IMR-90 (cell line): ENCODE measurements at regions not wholly inside any gene's neighbourhood (a gene's known extent, or its start where the extent isn't known, plus 50 kb on each side); places are given as distances from the start of the nearest gene placed in this dataset.

Experiments
- ATAC-seq: fragments of 200-7000 bp; cut with Tn5 transposase; 2 replicates; pipeline ENCODE4 v1.9.1; 2020; ENCODE audit warnings: low read depth, mild to moderate bottlenecking, moderate library complexity
- BruUV-seq: library from RNA; stranded (reverse); fragments of 400-500 nt; replicated peaks from 2 replicates; lab custom pipeline; 2021; lab: Mats Ljungman, UMichigan
- CTCF ChIA-PET: fragments of 300-600 bp; formaldehyde crosslinking; extraction: SDS; loops from one replicate; lab custom pipeline; 2021; ENCODE audit warnings: antibody characterized with exemption; lab: Yijun Ruan, JAX
- POLR2A ChIA-PET: fragments of 300-600 bp; sonication (Branson Sonifier 250); formaldehyde crosslinking; loops from one replicate; lab custom pipeline; 2022; ENCODE audit warnings: antibody characterized with exemption; ENCODE audit not compliant: unreplicated experiment; lab: Charles Lee
- DNase-seq: peaks from one replicate; pipeline ENCODE4 v3.0.0; 2013
- H2AFZ ChIP-seq: replicated peaks from 2 replicates; pipeline ENCODE3; 2013; ENCODE audit warnings: low read length, mild to moderate bottlenecking; ENCODE audit not compliant: poor library complexity
- H2AK5ac ChIP-seq: 2 replicates; pipeline ENCODE4 v1.6.1; 2013; ENCODE audit warnings: low read depth, low read length, inconsistent platforms
- H2AK9ac ChIP-seq: replicated peaks from 2 replicates; pipeline ENCODE3; 2013; ENCODE audit warnings: mild to moderate bottlenecking, low read depth, low read length, moderate library complexity; ENCODE audit not compliant: poor library complexity
- H2BK120ac ChIP-seq: 2 replicates; pipeline ENCODE4 v1.6.1; 2013; ENCODE audit warnings: low read depth, low read length, inconsistent platforms
- H2BK15ac ChIP-seq: 3 replicates; pipeline ENCODE4 v1.6.1; 2013; ENCODE audit warnings: low read depth, low read length, inconsistent platforms
- H2BK20ac ChIP-seq: 2 replicates; pipeline ENCODE4 v1.6.1; 2013; ENCODE audit warnings: low read depth, mild to moderate bottlenecking, inconsistent platforms, low read length, moderate library complexity
- H2BK5ac ChIP-seq: 2 replicates; pipeline ENCODE4 v1.6.1; 2013; ENCODE audit warnings: mild to moderate bottlenecking, low read depth, low read length, inconsistent platforms; ENCODE audit not compliant: poor library complexity, severe bottlenecking
- H3K14ac ChIP-seq: replicated peaks from 2 replicates; pipeline ENCODE4 v1.6.1; 2013; ENCODE audit warnings: low read depth, low read length, inconsistent platforms
- H3K18ac ChIP-seq: 2 replicates; pipeline ENCODE4 v1.6.1; 2013; ENCODE audit warnings: low read depth, low read length, control low read depth
- H3K23ac ChIP-seq: 2 replicates; pipeline ENCODE4 v1.6.1; 2013; ENCODE audit warnings: low read depth, low read length, inconsistent platforms
- H3K27ac ChIP-seq: 2 replicates; pipeline ENCODE4 v1.5.1; 2013; ENCODE audit warnings: mild to moderate bottlenecking, control low read depth, low read length; ENCODE audit not compliant: insufficient read depth
- H3K27me3 ChIP-seq: 2 replicates; pipeline ENCODE4 v1.6.1; 2013; ENCODE audit warnings: low read length; ENCODE audit not compliant: control insufficient read depth, insufficient read depth
- H3K36me3 ChIP-seq: 2 replicates; pipeline ENCODE4 v1.6.1; 2013; ENCODE audit warnings: low read length, mixed read lengths; ENCODE audit not compliant: control insufficient read depth, insufficient read depth
- H3K4ac ChIP-seq: 2 replicates; pipeline ENCODE4 v1.6.1; 2013; ENCODE audit warnings: low read depth, low read length, inconsistent platforms
- H3K4me1 ChIP-seq: 2 replicates; pipeline ENCODE4 v1.6.1; 2013; ENCODE audit warnings: low read length, mixed read lengths; ENCODE audit not compliant: control insufficient read depth, insufficient read depth
- H3K4me2 ChIP-seq: 2 replicates; pipeline ENCODE4 v1.6.1; 2013; ENCODE audit warnings: low read depth, mild to moderate bottlenecking, control low read depth, low read length, moderate library complexity
- H3K4me3 ChIP-seq: 2 replicates; pipeline ENCODE4 v1.5.1; 2013; ENCODE audit warnings: low read depth, mild to moderate bottlenecking, control low read depth, low read length, moderate library complexity; ENCODE audit not compliant: insufficient read depth
- H3K56ac ChIP-seq: 2 replicates; pipeline ENCODE4 v1.6.1; 2013; ENCODE audit warnings: low read length, inconsistent platforms; ENCODE audit not compliant: insufficient read depth; ENCODE audit errors: extremely low read depth
- H3K79me1 ChIP-seq, 2 experiments: 2 replicates each; pipeline ENCODE4 v1.6.1; 2013; ENCODE audit warnings: low read length in 2 of 2, inconsistent platforms in 1 of 2, low read depth in 1 of 2
- H3K9ac ChIP-seq: 2 replicates; pipeline ENCODE4 v1.6.1; 2013; ENCODE audit warnings: low read depth, low read length, control low read depth
- H3K9me1 ChIP-seq: 2 replicates; pipeline ENCODE4 v1.6.1; 2013; ENCODE audit warnings: low read length, inconsistent platforms; ENCODE audit not compliant: insufficient read depth
- H3K9me3 ChIP-seq: 2 replicates; pipeline ENCODE4 v1.6.1; 2013; ENCODE audit warnings: low read length; ENCODE audit not compliant: control insufficient read depth, insufficient read depth
- H4K20me1 ChIP-seq: 2 replicates; pipeline ENCODE4 v1.6.1; 2013; ENCODE audit warnings: low read length, inconsistent platforms; ENCODE audit not compliant: insufficient read depth
- H4K5ac ChIP-seq: 2 replicates; pipeline ENCODE4 v1.6.1; 2013; ENCODE audit warnings: mild to moderate bottlenecking, low read depth, low read length, control low read depth
- H4K8ac ChIP-seq, 2 experiments: 2 replicates each; pipeline ENCODE4 v1.6.1; 2013; ENCODE audit warnings: low read depth in 2 of 2, low read length in 2 of 2, control low read depth in 1 of 2, inconsistent platforms in 1 of 2
- H4K91ac ChIP-seq: 2 replicates; pipeline ENCODE4 v1.6.1; 2013; ENCODE audit warnings: low read depth, low read length, inconsistent platforms; ENCODE audit not compliant: insufficient read depth
- BHLHE40 ChIP-seq: fragments of 150-350 bp; IDR thresholded peaks from 2 replicates; pipeline ENCODE4 v1.6.1; 2016; ENCODE audit warnings: mild to moderate bottlenecking, low read depth, low read length
- CEBPB ChIP-seq: IDR thresholded peaks from 2 replicates; pipeline ENCODE4 v1.6.1; 2012; ENCODE audit warnings: low read depth, low read length, improper control_type of control experiment
- CHD1 ChIP-seq: IDR thresholded peaks from 2 replicates; pipeline ENCODE4 v1.6.1; 2012; ENCODE audit warnings: low read depth, low read length, improper control_type of control experiment
- CTCF ChIP-seq: conservative IDR thresholded peaks from 2 replicates; pipeline ENCODE4 v1.5.1; 2012; ENCODE audit warnings: mild to moderate bottlenecking, low read depth, low read length, improper control_type of control experiment
- ELK1 ChIP-seq: fragments of 150-350 bp; IDR thresholded peaks from 2 replicates; pipeline ENCODE4 v1.6.1; 2016; ENCODE audit warnings: low read depth, mild to moderate bottlenecking, low read length, moderate library complexity, borderline replicate concordance
- FOS ChIP-seq: fragments of 150-350 bp; IDR thresholded peaks from 2 replicates; pipeline ENCODE4 v1.6.1; 2016; ENCODE audit warnings: low read depth, low read length
- MAFK ChIP-seq: IDR thresholded peaks from 2 replicates; pipeline ENCODE4 v1.6.1; 2012; ENCODE audit warnings: low read depth, low read length, improper control_type of control experiment
- MAZ ChIP-seq: IDR thresholded peaks from 2 replicates; pipeline ENCODE4 v1.6.1; 2012; ENCODE audit warnings: low read depth, mild to moderate bottlenecking, low read length, improper control_type of control experiment, moderate library complexity, borderline replicate concordance
- MXI1 ChIP-seq: IDR thresholded peaks from 2 replicates; pipeline ENCODE4 v1.6.1; 2012; ENCODE audit warnings: low read depth, mild to moderate bottlenecking, low read length, moderate library complexity, borderline replicate concordance
- NFE2L2 ChIP-seq: fragments of 150-350 bp; IDR thresholded peaks from 2 replicates; pipeline ENCODE4 v1.6.1; 2016; ENCODE audit warnings: low read depth, mild to moderate bottlenecking, low read length
- POLR2A ChIP-seq: IDR thresholded peaks from 2 replicates; pipeline ENCODE4 v1.6.1; 2012; ENCODE audit warnings: mild to moderate bottlenecking, low read depth, low read length
- RAD21 ChIP-seq: IDR thresholded peaks from 2 replicates; pipeline ENCODE4 v1.6.1; 2012; ENCODE audit warnings: low read length, improper control_type of control experiment
- RCOR1 ChIP-seq: IDR thresholded peaks from 2 replicates; pipeline ENCODE4 v1.6.1; 2012; ENCODE audit warnings: mild to moderate bottlenecking, low read length, improper control_type of control experiment; ENCODE audit not compliant: insufficient replicate concordance
- RFX5 ChIP-seq: IDR thresholded peaks from 2 replicates; pipeline ENCODE4 v1.8.0; 2012; ENCODE audit warnings: low read depth, mild to moderate bottlenecking, low read length, moderate library complexity
- SMC3 ChIP-seq: fragments of 150-350 bp; IDR thresholded peaks from 2 replicates; pipeline ENCODE4 v1.6.1; 2016; ENCODE audit warnings: low read depth, mild to moderate bottlenecking, antibody characterized with exemption, low read length, moderate library complexity
- USF2 ChIP-seq: fragments of 150-350 bp; IDR thresholded peaks from 2 replicates; pipeline ENCODE4 v1.6.1; 2017; ENCODE audit warnings: mild to moderate bottlenecking, antibody characterized with exemption, low read length, low read depth
- WGBS, 2 experiments: methylation state at CpG; one replicate each; pipeline versions ENCODE4 v1.1.5 to v1.1.7; 2013; ENCODE audit warnings: missing lambda C conversion rate in 2 of 2; ENCODE audit not compliant: insufficient read length in 1 of 2; ENCODE audit errors: extremely low coverage in 2 of 2; 5-methylcytosine and 5-hydroxymethylcytosine counted together
- dilution Hi-C: fragments of 300-500 bp; cut with HindIII; formaldehyde crosslinking; loops from one replicate; pipeline ENCODE4 v1.14.3; 2018; ENCODE audit warnings: low sequenced_read_pairs; ENCODE audit not compliant: unreplicated experiment
- in situ Hi-C: fragments of 300-500 bp; cut with MboI; formaldehyde crosslinking; loops from 3 replicates; pipeline ENCODE4 v1.14.3; 2019; ENCODE audit warnings: low sequenced_read_pairs, inconsistent platforms, mixed read lengths
- intact Hi-C: fragments of 100-400 bp; cut with micrococcal nuclease; formaldehyde crosslinking; loops from 2 replicates; pipeline ENCODE4 v1.10.0; 2022

GRCh38 chr3:118529554-118529953 lies 505.1 kb downstream of the IGSF11 start:
- H3K79me1 ChIP-seq, result no peaks in the 10 kb centered on the region
- no peak overlapping the region for H2AFZ ChIP-seq
- intact Hi-C loops (no loop called here), dilution Hi-C loops (no loop called here), in situ Hi-C loops (no loop called here)
- ChIA-PET POLR2A (no interaction called here), CTCF (no interaction called here)
- no peak overlapping the region for H4K5ac ChIP-seq
- H3K27ac ChIP-seq, result no peak overlapping the region
- H4K20me1 ChIP-seq, result no peaks in the 10 kb centered on the region
- no peak overlapping the region for H3K4me2 ChIP-seq
- H3K4me3 ChIP-seq, result no peak overlapping the region
- H3K9me3 ChIP-seq, result no peaks in the 10 kb centered on the region
- H3K56ac ChIP-seq, result no peak overlapping the region
- no peak overlapping the region for H2BK15ac ChIP-seq
- H2BK5ac ChIP-seq, result no peak overlapping the region
- H3K14ac ChIP-seq, result no peak overlapping the region
- H2AK9ac ChIP-seq, result no peak overlapping the region
- no peak overlapping the region for H3K4ac ChIP-seq
- no peak for TF ChIP-seq MXI1
- TF ChIP-seq CEBPB, result no peak
- TF ChIP-seq USF2, result no peak
- no peak for TF ChIP-seq SMC3
- no peak for TF ChIP-seq ELK1
- no peak for TF ChIP-seq POLR2A
- no peak for TF ChIP-seq CTCF
- no peak for TF ChIP-seq NFE2L2
- no peak for TF ChIP-seq RFX5
- TF ChIP-seq RAD21, result no peak
- TF ChIP-seq MAZ, result no peak
- no peak for TF ChIP-seq MAFK
- no peak for TF ChIP-seq BHLHE40
- no peak for TF ChIP-seq CHD1
- no peak for TF ChIP-seq FOS
- no peak for TF ChIP-seq RCOR1
- H3K18ac ChIP-seq, result no peak overlapping the region
- H4K91ac ChIP-seq, result no peak overlapping the region
- H3K4me1 ChIP-seq, result no peaks in the 10 kb centered on the region
- WGBS, 2 experiments, result no CpG with 5 or more reads among the region's 2 CpGs
- ATAC-seq (no peak), DNase-seq (no peak)
- H4K8ac ChIP-seq, result no peak overlapping the region
- H3K36me3 ChIP-seq, result no peaks in the 10 kb centered on the region
- no peak overlapping the region for H2BK120ac ChIP-seq
- H2AK5ac ChIP-seq, result no peak overlapping the region
- no peaks in the 10 kb centered on the region for H3K27me3 ChIP-seq
- BruUV-seq, result no TSS peak
- H2BK20ac ChIP-seq, result no peak overlapping the region
- H3K23ac ChIP-seq, result no peak overlapping the region
- no peak overlapping the region for H3K9ac ChIP-seq
- no peaks in the 10 kb centered on the region for H3K9me1 ChIP-seq
